Hepatocyte (in vitro differentiated cells): ENCODE measurements at regions not wholly inside any gene's neighbourhood (a gene's known extent, or its start where the extent isn't known, plus 50 kb on each side); places are given as distances from the start of the nearest gene placed in this dataset.

Experiments
- DNase-seq: peaks from one replicate; pipeline ENCODE4 v3.0.0-alpha.2; 2016; ENCODE audit warnings: low spot score
- H2AFZ ChIP-seq: fragments of 200-600 bp; sonication (generic); 2 replicates; pipeline ENCODE4 v1.6.0; 2016; ENCODE audit warnings: antibody characterized with exemption, mild to moderate bottlenecking
- H3K27ac ChIP-seq: fragments of 200-600 bp; sonication (generic); 2 replicates; pipeline ENCODE4 v1.5.1; 2016; ENCODE audit warnings: mild to moderate bottlenecking
- H3K27me3 ChIP-seq: fragments of 200-600 bp; sonication (generic); 2 replicates; pipeline ENCODE4 v1.6.1; 2016
- H3K36me3 ChIP-seq: fragments of 200-600 bp; sonication (generic); replicated peaks from 2 replicates; pipeline ENCODE4 v1.5.1; 2016; ENCODE audit warnings: low read depth; ENCODE audit not compliant: insufficient read depth
- H3K4me1 ChIP-seq: fragments of 200-600 bp; sonication (generic); 2 replicates; pipeline ENCODE4 v1.5.1; 2016; ENCODE audit warnings: mild to moderate bottlenecking, moderate library complexity; ENCODE audit not compliant: insufficient read depth
- H3K4me2 ChIP-seq: fragments of 200-600 bp; sonication (generic); 2 replicates; pipeline ENCODE4 v1.6.0; 2016
- H3K4me3 ChIP-seq: fragments of 200-600 bp; sonication (generic); 2 replicates; pipeline ENCODE4 v1.5.1; 2016; ENCODE audit warnings: mild to moderate bottlenecking
- H3K79me2 ChIP-seq: fragments of 200-600 bp; sonication (generic); 2 replicates; pipeline ENCODE4 v1.6.0; 2017; ENCODE audit warnings: mild to moderate bottlenecking
- H3K9me2 ChIP-seq: fragments of 200-600 bp; sonication (generic); replicated peaks from 2 replicates; pipeline ENCODE4 v1.6.0; 2017; ENCODE audit warnings: mild to moderate bottlenecking; ENCODE audit not compliant: insufficient read depth
- H3K9me3 ChIP-seq: fragments of 200-600 bp; sonication (generic); 2 replicates; pipeline ENCODE4 v1.5.1; 2016; ENCODE audit warnings: low read depth, mild to moderate bottlenecking
- H4K20me1 ChIP-seq: fragments of 200-600 bp; sonication (generic); 2 replicates; pipeline ENCODE4 v1.6.0; 2016; ENCODE audit warnings: mild to moderate bottlenecking; ENCODE audit not compliant: insufficient read depth, poor library complexity, severe bottlenecking
- EZH2 ChIP-seq: fragments of 200-600 bp; sonication (generic); IDR thresholded peaks from 2 replicates; pipeline ENCODE4 v1.6.1; 2016; ENCODE audit warnings: antibody characterized with exemption, mild to moderate bottlenecking, borderline replicate concordance
- EZH2phosphoT487 ChIP-seq: fragments of 200-600 bp; sonication (generic); IDR thresholded peaks from one replicate; pipeline ENCODE4 v1.6.1; 2018; ENCODE audit warnings: antibody characterized with exemption, mild to moderate bottlenecking, low read depth, moderate library complexity; ENCODE audit not compliant: unreplicated experiment, severe bottlenecking
- WGBS: methylation state at CpG from one replicate; pipeline ENCODE4 v1.1.6; 2016; ENCODE audit warnings: low lambda C conversion rate; ENCODE audit errors: missing lambda C conversion rate; 5-methylcytosine and 5-hydroxymethylcytosine counted together
- TF ChIP-seq, protein P1 (sequence below): fragments of 200-600 bp; sonication (generic); IDR thresholded peaks from 2 replicates; pipeline ENCODE4 v1.5.1; 2016; ENCODE audit warnings: antibody characterized with exemption, mild to moderate bottlenecking; ENCODE audit not compliant: poor library complexity

DNA sequence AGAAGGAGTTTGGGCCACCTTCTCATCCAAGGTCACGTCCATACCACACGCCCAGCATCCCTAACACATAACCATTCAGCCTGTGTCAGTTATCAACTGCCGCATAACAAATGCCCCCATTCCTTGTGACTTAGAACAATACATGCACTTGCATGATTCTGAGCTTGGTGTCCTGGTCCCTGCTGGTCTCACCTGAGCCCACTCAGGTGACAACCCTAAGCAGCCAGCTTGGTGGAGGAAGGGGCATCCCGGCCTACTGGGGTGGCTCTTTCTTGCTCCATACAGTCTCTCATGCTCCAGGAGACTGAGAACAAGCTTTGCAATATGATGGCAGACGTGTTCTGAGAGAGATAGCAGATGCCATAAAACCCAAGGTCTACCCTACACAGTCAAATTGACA, 1276.9 kb downstream of the TBC1D22A start:
- Histone ChIP-seq H3K4me1 (no peaks in the 10 kb centered on the region), H4K20me1 (no peaks in the 10 kb centered on the region), H3K9me2 (no peaks in the 10 kb centered on the region), H3K4me2 (no peak overlapping the region), H3K27ac (no peak overlapping the region), H2AFZ (no peak overlapping the region), H3K36me3 (no peaks in the 10 kb centered on the region), H3K27me3 (no peaks in the 10 kb centered on the region), H3K79me2 (no peaks in the 10 kb centered on the region), H3K9me3 (no peaks in the 10 kb centered on the region), H3K4me3 (no peak overlapping the region)
- TF ChIP-seq, protein P1, sequence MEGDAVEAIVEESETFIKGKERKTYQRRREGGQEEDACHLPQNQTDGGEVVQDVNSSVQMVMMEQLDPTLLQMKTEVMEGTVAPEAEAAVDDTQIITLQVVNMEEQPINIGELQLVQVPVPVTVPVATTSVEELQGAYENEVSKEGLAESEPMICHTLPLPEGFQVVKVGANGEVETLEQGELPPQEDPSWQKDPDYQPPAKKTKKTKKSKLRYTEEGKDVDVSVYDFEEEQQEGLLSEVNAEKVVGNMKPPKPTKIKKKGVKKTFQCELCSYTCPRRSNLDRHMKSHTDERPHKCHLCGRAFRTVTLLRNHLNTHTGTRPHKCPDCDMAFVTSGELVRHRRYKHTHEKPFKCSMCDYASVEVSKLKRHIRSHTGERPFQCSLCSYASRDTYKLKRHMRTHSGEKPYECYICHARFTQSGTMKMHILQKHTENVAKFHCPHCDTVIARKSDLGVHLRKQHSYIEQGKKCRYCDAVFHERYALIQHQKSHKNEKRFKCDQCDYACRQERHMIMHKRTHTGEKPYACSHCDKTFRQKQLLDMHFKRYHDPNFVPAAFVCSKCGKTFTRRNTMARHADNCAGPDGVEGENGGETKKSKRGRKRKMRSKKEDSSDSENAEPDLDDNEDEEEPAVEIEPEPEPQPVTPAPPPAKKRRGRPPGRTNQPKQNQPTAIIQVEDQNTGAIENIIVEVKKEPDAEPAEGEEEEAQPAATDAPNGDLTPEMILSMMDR, result no peak
- TF ChIP-seq EZH2phosphoT487, result no peak
- no peak for TF ChIP-seq EZH2
- 83% methylated on average over 5 of the region's 5 CpGs for WGBS
- no peak for DNase-seq

DNA sequence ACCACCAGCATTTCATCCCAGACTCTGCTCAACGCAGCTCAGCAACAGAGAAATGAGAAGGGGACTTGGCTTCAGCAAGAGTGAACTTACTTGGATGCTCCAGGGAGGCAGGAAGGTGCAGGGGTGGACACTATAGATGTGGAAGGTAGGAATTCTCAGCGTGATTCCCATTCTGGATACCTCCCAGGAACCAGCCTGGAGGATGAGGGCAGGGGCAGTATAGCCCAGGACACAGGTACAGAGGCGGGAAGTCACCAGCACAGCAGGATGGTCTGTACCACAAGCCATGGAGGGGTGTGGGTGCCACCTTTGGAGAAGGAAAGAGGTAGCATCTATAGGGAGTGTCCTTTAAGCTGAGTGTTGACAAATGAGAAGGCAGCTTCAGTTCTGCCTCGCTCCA, 1275.2 kb downstream of the TBC1D22A start:
- no peak for TF ChIP-seq EZH2
- TF ChIP-seq, protein P1, result no peak
- TF ChIP-seq EZH2phosphoT487, result no peak
- H3K4me2 ChIP-seq, result no peak overlapping the region
- no peaks in the 10 kb centered on the region for H3K36me3 ChIP-seq
- WGBS, result 71% methylated on average over 4 of the region's 4 CpGs
- no peaks in the 10 kb centered on the region for H3K9me2 ChIP-seq
- no peak overlapping the region for H3K4me3 ChIP-seq
- no peak overlapping the region for H3K27ac ChIP-seq
- H2AFZ ChIP-seq, result no peak overlapping the region
- no peak for DNase-seq
- no peaks in the 10 kb centered on the region for H3K27me3 ChIP-seq
- no peaks in the 10 kb centered on the region for H3K79me2 ChIP-seq
- no peaks in the 10 kb centered on the region for H3K4me1 ChIP-seq
- no peaks in the 10 kb centered on the region for H3K9me3 ChIP-seq
- no peaks in the 10 kb centered on the region for H4K20me1 ChIP-seq

DNA sequence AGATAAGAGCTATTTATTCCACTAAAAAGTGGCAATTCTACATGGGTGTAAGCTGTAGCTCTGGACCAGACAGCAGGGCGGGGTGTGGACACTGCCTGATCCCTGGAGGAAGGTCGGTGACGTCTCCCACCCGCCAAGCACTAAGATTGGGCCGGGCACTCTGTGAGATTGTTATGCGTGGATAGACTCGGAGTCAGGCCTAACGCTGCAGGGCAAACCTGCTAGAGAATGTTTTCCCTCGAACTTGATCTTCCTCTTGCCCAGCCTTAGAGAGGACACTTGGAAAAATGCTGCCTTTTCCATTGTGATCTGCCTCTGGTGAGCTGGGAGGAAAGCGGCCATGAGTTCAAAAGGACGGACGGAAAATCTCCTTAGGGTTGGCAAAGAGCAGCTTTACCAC, 1273.4 kb downstream of the TBC1D22A start:
- no peak for TF ChIP-seq EZH2phosphoT487
- no peak overlapping the region for H2AFZ ChIP-seq
- no peaks in the 10 kb centered on the region for H3K36me3 ChIP-seq
- H3K9me3 ChIP-seq, result no peaks in the 10 kb centered on the region
- WGBS, result 74% methylated on average over 12 of the region's 12 CpGs
- DNase-seq, result no peak
- no peaks in the 10 kb centered on the region for H4K20me1 ChIP-seq
- no peaks in the 10 kb centered on the region for H3K4me1 ChIP-seq
- no peak overlapping the region for H3K27ac ChIP-seq
- H3K79me2 ChIP-seq, result no peaks in the 10 kb centered on the region
- H3K27me3 ChIP-seq, result no peaks in the 10 kb centered on the region
- no peak overlapping the region for H3K4me3 ChIP-seq
- no peaks in the 10 kb centered on the region for H3K9me2 ChIP-seq
- no peak overlapping the region for H3K4me2 ChIP-seq

DNA sequence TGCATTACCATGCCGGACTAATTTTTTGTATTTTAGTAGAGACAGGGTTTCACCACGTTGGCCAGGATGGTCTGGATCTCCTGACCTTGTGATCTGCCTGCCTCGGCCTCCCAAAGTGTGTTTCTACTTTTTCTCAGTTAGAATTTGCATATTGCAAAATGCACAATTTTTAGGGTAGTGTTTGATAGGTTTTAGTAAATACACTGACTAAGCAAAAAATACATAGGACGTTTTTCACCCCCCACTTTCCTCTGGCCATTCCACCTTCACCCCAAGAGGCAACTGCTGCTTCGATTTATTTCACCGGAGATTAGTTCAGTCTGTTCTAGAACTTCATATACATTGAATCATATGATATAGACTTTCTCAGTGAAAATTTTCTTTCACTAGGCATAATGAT, 1269.1 kb downstream of the TBC1D22A start:
- H3K4me1 ChIP-seq, result no peaks in the 10 kb centered on the region
- no peaks in the 10 kb centered on the region for H3K9me3 ChIP-seq
- no peak overlapping the region for H3K4me3 ChIP-seq
- H3K36me3 ChIP-seq, result no peaks in the 10 kb centered on the region
- H3K4me2 ChIP-seq, result no peak overlapping the region
- H2AFZ ChIP-seq, result no peak overlapping the region
- DNase-seq, result no peak
- no peaks in the 10 kb centered on the region for H3K79me2 ChIP-seq
- H3K27me3 ChIP-seq, result no peaks in the 10 kb centered on the region
- H3K9me2 ChIP-seq, result no peaks in the 10 kb centered on the region
- no peaks in the 10 kb centered on the region for H4K20me1 ChIP-seq
- 74% methylated on average over 6 of the region's 6 CpGs for WGBS
- TF ChIP-seq, protein P1, result no peak
- TF ChIP-seq EZH2phosphoT487, result no peak
- TF ChIP-seq EZH2, result no peak
- no peak overlapping the region for H3K27ac ChIP-seq
